Loucy (cell line): ENCODE measurements at regions not wholly inside any gene's neighbourhood (a gene's known extent, or its start where the extent isn't known, plus 50 kb on each side); places are given as distances from the start of the nearest gene placed in this dataset.
"Not testable (repeated sequence)": the region's sequence is repeated elsewhere in the genome, so short reads cannot be mapped to it uniquely, and the experiment has no call there.

ENCODE experiments used
- CTCF ChIP-seq: fragments of 200-600 bp; sonication (generic); conservative IDR thresholded peaks from 2 replicates; pipeline ENCODE4 v1.5.1; 2014; ENCODE audit warnings: mild to moderate bottlenecking, antibody characterized with exemption, low read length
- EZH2phosphoT487 ChIP-seq: fragments of 200-600 bp; IDR thresholded peaks from 2 replicates; pipeline ENCODE4 v1.6.1; 2018; ENCODE audit warnings: antibody characterized with exemption, mild to moderate bottlenecking, moderate library complexity, borderline replicate concordance

- TF ChIP-seq CTCF, EZH2phosphoT487: not testable (repeated sequence)
Observed at GRCh38 chr15:22579213-22579612, 120.5 kb downstream of the GOLGA6L22 start.
